ENCODE measurements at regions not wholly inside any gene's neighbourhood (a gene's known extent, or its start where the extent isn't known, plus 50 kb on each side); places are given as distances from the start of the nearest gene placed in this dataset.
A peak's percentile ranks its signal among the peaks of the same experiment; 100 is the strongest.

GRCh38 chr10:3624367-3624766 lies 160.6 kb downstream of the KLF6 start:
- no peak for DNase-seq (ENCODE audit: low spot score)

- DNase-seq (ENCODE audit: low spot score): no peak
Observed at GRCh38 chr10:3623746-3624145, 161.3 kb downstream of the KLF6 start.

DNA sequence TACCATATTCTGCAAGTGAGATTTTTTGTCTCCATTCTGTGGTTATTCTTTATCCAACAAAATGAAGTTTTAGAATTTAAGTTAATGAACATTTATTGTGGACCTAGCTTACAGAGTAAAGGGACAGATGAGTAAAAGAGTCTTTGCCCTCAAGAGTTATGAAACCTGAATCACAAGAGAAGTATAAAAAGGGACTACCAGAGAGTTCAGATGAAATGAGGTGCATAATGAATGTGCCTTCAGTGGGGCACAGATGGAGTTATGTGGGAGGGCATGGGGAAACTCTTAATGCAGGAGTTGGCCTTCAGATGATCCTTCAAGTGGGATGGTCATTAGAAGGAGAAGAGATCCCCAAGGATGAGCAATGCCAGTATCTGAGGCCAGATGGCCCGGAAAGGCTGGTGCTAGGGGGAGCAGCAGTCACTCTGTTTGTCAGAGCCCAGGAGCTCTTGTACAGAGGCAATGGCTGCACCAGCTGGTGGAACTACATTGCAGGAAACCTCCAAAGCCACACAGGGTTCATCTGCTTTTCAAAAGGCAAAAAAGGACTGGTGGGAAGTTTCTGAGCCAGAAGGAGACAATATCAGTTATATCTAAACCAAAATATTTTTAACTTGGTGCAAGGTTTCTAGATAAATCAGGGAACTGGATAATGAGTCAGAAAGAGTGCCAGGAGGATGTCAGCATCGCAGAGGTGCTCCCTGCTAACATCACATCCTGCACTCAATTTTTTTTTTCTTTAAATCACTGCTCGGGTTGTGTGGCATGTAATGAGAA lies 162.0 kb downstream of the KLF6 start:
- DNase-seq (ENCODE audit: low spot score): peak; percentile 8

GRCh38 chr10:3622427-3622826 lies 162.6 kb downstream of the KLF6 start:
- peak; percentile 17 for DNase-seq (ENCODE audit: low spot score)

DNA sequence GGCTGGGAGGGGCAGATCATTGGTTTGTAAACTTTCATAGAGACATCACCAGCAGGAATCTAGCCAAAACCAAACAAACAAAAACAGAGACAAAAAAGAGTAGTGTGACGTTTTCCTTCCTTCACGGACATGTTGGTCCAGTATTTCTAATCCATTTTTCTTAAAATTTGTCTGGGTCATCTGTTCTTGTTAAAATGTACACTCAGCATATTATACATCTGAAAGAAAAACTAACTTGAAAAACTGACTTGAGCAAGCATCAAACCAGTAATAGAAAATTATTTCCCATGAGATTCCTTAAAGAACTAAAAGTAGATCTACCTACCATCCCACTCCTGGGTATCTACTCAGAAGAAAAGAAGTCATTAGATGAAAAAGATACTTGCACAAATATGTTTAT lies 164.2 kb downstream of the KLF6 start:
- DNase-seq (ENCODE audit: low spot score): no peak

DNA sequence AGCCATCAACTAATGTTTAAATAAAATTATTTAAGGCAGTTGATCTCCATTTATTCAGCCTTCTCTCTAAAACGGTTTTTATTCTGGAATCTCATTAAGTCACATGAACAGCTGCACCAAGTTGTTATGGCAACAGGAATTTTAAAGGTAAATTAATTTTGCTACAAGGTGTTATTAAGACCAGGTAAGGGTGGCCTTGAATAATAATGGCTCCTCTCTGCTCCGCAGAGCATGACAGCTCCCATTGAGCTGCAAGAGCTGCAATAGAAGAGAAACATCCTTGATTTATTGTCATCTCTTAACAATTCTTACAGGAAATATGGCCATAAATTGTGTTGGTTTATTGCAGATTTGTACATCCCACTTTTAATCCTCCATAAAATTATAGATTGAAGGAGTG lies 165.8 kb downstream of the KLF6 start:
- no peak for DNase-seq (ENCODE audit: low spot score)

DNA sequence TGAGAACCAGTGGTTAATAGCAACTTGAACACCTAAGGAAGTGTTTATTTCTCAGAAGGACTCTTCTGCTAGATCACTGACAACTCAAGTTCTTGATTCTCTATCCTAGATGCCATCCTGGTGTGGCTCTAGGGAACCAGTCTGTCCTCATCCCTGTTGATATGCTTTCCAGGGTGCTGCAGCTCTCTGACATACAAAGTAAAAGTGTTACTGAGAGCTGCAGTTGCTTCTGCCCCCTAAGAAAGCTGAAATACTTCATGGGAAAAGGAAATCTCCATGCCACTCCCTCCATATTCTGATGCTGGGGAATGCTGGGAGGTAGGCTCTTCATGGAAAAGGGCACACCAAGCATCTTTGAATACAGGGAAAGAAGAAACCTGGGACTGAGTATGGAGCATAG lies 168.1 kb downstream of the KLF6 start:
- no peak for DNase-seq (ENCODE audit: low spot score)

DNA sequence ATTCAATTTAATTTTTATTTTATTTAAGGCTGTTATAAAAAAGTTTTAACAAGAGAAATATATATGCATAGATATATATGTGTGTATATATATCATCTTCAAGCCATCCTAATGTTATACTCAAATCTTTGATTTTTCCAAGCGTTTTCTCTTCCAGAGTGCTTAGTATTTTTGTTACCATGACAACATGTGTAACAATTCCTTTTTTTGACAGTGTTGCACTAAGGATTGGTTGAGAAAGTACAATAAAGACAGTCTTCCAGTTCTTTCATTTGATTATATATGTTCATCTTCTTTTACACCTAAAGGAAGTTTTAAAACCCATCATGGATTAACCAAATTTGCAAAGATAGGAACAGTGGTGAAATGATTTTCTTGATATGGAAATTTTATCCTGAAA lies 171.7 kb downstream of the KLF6 start:
- DNase-seq (ENCODE audit: low spot score): no peak

DNA sequence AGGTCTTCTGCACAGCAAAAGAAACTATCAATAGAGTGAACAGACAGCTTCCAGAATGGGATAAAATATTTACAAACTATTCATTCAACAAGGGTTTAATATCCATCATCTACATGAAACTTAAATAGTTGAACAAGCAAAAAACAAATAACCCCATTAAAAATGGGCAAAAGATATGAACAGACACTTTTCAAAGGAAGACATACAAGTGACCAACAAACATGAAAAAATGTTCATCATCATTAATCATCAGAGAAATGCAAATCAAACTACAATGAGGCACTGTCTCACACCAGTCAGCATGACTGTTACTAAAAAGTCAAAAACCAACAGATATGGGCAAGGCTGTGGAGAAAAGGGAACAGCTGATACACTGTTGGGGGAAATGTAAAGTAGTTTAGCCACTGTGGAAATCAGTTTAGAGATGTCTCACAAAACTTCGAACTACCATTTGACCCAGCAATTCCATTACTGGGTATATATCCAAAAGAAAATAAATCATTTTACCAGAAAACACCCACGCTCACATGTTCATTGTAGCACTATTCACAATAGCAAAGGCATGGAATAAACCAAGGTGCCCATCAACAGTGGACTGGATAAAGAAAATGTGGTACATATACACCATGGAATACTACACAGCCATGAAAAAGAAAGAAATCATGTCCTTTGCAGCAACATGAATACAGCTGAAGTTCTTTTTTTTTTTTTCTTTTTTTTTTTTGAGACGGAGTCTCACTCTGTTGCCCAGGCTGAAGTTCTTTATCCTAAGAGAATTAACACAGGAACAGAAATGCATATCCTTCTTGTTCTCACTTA lies 172.6 kb downstream of the KLF6 start:
- no peak for DNase-seq (ENCODE audit: low spot score)

DNA sequence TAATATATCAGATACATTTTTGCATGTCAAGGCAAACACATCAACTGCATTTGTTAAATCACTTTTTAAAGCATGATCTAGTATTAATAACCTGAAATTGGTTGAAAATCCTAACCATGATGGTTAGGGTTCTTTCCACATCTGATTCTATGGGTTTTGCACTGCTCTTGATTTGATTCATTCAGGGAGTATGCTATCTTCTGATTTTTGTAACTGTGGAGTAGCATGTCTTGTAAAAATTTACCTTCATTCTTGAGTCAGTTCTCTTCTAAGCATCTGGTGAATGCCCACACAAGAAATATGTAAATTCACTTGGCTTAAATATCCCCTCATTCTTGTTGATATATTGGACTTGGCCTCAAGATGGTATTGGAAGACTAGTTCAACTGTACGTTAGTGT lies 178.7 kb downstream of the KLF6 start:
- DNase-seq (ENCODE audit: low spot score): no peak

DNA sequence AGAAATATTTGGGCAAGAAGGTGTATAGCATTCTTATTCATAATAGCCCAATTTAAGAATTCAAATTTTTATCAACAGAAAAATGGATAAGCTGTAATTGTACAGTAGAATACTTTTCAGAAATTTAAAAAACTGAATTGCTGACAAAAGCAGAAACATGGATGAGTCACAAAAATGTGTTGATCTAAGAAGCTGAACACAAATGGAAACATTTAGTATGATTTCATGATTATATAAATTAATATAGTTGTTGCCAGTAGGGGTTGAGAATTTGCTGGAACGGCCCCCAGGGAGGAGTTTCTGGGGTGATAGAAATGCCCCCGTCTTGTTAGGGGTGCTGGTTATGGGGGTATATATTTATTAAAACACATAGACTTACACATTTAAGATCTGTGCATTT lies 179.1 kb downstream of the KLF6 start:
- DNase-seq (ENCODE audit: low spot score): no peak

DNA sequence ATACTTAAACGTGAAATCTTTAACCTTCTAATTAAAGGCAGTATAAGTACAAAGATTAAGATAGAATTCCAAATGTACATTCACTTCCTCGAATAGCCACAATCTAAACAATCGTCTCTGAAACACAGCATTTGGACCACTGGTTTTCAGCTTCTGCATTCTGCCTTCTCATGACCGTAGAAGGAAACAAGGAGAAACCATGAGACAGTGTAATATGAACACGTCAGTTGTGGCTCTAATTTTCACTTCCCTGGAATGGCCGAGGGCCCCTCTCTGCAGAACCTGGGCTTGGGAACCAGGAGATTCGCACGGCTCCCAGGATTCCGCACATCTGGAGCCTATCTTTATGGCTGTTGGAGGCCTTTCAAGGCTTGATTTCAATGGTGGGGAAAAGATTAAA lies 189.3 kb downstream of the KLF6 start:
- DNase-seq (ENCODE audit: low spot score): no peak

- no peak for DNase-seq (ENCODE audit: low spot score)
Observed at GRCh38 chr10:3593611-3594010, 191.4 kb downstream of the KLF6 start.

GRCh38 chr10:3592424-3592823 lies 192.6 kb downstream of the KLF6 start:
- no peak for DNase-seq (ENCODE audit: low spot score)

- no peak for DNase-seq (ENCODE audit: low spot score)
Observed at GRCh38 chr10:3588816-3589215, 196.2 kb downstream of the KLF6 start.

DNA sequence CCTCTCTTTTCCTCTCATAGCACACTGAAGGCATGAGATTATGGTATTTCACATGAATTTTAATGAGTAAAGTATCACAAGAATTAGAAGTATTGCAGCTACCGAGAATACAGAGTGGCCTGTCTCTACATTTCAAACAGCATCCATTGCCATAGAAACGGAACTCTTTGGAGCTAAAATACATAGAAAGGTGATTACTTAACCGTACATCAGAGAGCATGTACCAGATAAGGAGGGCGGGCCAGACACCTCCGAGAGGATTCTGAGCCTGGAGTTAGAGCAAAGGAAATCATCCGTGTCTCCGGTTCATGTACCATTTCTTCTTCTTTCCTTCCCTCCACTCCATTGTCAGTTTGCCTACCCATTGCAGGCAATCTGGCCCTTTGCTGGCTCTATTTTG lies 196.7 kb downstream of the KLF6 start:
- no peak for DNase-seq (ENCODE audit: low spot score)

GRCh38 chr10:3584926-3585784 lies 199.9 kb downstream of the KLF6 start:
- DNase-seq (ENCODE audit: low spot score): no peak

GRCh38 chr10:3580565-3580964 lies 204.4 kb downstream of the KLF6 start:
- no peak for DNase-seq (ENCODE audit: low spot score)

DNA sequence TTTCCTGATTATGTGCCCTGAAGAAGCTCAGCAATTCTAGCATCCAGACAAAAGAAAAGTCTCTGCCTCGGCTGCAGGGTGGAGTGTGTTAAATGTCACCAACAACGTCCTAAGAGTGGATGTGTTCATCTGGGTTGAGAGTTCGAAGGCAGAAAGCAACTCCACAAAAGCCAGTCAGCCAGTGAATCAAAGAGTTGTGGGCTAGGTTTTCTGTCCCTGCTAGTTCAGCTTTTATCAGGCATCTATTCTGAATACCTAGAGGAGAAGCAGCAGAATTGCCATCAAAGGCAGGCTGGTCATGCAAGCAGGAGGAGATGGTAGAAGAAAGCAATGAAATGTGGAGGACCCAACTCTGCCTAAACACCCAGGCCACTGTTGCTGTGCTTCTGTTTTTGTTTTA lies 205.2 kb downstream of the KLF6 start:
- DNase-seq (ENCODE audit: low spot score): no peak

DNA sequence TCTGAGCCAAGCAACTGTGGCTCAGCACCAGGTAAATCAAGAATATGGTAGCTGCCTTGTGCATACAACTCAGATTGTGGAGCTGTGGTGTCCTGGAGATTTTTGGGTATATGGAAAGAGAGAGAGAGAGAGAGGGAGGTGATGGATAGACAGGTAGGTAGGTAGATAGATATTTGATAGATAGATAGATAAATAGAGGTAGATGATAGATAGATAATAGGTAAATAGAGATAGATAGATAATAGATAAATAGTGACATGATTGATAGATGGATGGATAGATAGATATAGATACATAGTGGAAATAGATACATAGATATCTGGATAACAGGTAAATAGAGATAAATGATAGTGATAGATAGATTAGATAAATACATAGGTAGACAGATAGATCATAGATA lies 206.3 kb downstream of the KLF6 start:
- DNase-seq (ENCODE audit: low spot score): no peak

DNA sequence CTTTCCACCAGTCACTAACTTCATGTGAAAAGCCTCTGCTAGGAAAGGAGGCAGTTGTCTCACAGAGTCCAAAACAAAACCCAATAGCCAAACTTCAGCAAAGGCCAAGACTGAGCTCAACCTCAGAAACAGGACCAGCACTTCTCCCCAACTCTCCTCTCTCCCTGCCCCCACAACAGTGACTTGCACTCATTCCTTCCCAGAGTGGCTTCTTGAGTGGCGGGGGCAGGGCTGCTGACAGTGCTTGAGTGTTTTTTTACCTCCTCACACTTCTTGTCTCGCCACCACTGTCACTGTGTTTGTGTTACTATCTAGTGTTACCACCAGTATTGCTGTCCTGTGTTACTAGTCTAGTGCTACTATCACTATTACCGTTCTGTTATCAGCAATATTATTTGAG lies 206.8 kb downstream of the KLF6 start:
- DNase-seq (ENCODE audit: low spot score): no peak

DNA sequence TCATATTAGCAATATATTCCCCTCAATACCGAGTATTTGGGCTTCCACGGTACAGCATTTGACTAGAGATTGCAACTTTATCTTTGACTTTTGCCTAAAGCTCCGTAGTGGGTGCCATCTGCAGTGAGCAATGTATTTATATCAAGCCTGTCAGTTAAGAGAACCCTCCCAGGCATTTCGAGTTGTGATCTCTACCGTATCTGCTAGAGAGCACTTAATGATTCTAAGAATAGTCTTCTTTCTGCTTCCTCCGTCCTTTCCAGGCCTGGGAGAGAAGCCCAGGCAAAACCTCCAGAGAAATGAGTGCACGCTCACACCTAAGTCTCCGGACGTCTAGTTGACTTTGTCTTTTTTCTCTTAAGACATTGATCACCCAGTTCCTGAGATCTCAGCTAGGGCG lies 210.6 kb downstream of the KLF6 start:
- DNase-seq (ENCODE audit: low spot score): no peak

DNA sequence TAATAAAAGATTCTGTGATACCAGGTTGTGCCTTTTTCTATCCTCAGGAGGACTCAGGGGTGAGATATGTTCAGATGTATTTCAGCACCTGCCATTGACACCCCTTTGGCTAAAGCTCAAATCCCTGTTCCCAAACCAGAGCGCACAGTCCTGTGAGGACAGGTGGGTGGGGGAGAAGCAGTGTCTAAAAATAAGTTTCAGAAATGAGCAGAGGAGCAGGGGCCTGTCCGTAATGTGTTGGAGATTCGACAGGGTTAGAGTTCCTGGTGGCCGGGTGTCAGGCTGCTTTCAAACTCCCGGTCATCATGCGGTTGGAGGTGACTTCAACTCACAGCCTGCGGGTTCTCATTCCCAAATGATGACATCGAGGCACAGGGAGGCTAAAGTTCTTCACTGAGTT lies 211.5 kb downstream of the KLF6 start:
- DNase-seq (ENCODE audit: low spot score): no peak

Measured in CD4-positive, alpha-beta T cell treated with Interleukin-2 at 100 ng/mL for 4 hours (primary cell).